Caco-2 (cell line): ENCODE measurements at regions not wholly inside any gene's neighbourhood (a gene's known extent, or its start where the extent isn't known, plus 50 kb on each side); places are given as distances from the start of the nearest gene placed in this dataset.

Experiments used
- BruUV-seq: library from RNA; stranded (reverse); fragments of 400-500 nt; replicated peaks from 2 replicates; lab custom pipeline; 2021; lab: Mats Ljungman, UMichigan
- CTCF ChIA-PET: fragments of 300-600 bp; sonication (Branson Sonifier 250); formaldehyde crosslinking; loops from one replicate; lab custom pipeline; 2022; ENCODE audit warnings: antibody characterized with exemption; lab: Charles Lee
- POLR2A ChIA-PET: fragments of 300-600 bp; sonication (Branson Sonifier 250); formaldehyde crosslinking; loops from one replicate; lab custom pipeline; 2022; ENCODE audit warnings: antibody characterized with exemption; lab: Charles Lee
- DNase-seq, 2 experiments: peaks; one replicate each; pipeline versions ENCODE4 v3.0.0 to v3.0.0-alpha.2; 2020 to 2022
- H3K27me3 ChIP-seq: replicated peaks from 2 replicates; pipeline ENCODE4 v1.6.0; 2011; ENCODE audit warnings: low read length; ENCODE audit not compliant: control insufficient read depth, insufficient read depth
- H3K36me3 ChIP-seq: 2 replicates; pipeline ENCODE4 v1.5.1; 2011; ENCODE audit warnings: low read length; ENCODE audit not compliant: control insufficient read depth, insufficient read depth
- H3K4me1 ChIP-seq: fragments of 250-450 bp; sonication (Bioruptor Pico); 2 replicates; pipeline ENCODE4 v1.5.1; 2020; ENCODE audit warnings: mild to moderate bottlenecking
- H3K4me3 ChIP-seq: 2 replicates; pipeline ENCODE4 v1.5.1; 2011; ENCODE audit warnings: low read depth, mild to moderate bottlenecking, control low read depth, low read length
- H3K9me3 ChIP-seq: fragments of 250-450 bp; sonication (Bioruptor Pico); 2 replicates; pipeline ENCODE4 v1.5.1; 2020; ENCODE audit warnings: mild to moderate bottlenecking, moderate library complexity
- H3K27ac Mint-ChIP-seq: one replicate; pipeline ENCODE4 v1.8.0; 2022; ENCODE audit warnings: mixed read lengths; ENCODE audit not compliant: unreplicated experiment
- H3K27me3 Mint-ChIP-seq: one replicate; pipeline ENCODE4 v1.8.0; 2022; ENCODE audit warnings: mixed read lengths; ENCODE audit not compliant: insufficient read depth, unreplicated experiment
- H3K36me3 Mint-ChIP-seq: one replicate; pipeline ENCODE4 v1.8.0; 2022; ENCODE audit warnings: mild to moderate bottlenecking, mixed read lengths; ENCODE audit not compliant: insufficient read depth, unreplicated experiment
- H3K4me1 Mint-ChIP-seq: one replicate; pipeline ENCODE4 v1.8.0; 2022; ENCODE audit warnings: low read depth, mixed read lengths; ENCODE audit not compliant: unreplicated experiment
- H3K4me3 Mint-ChIP-seq: one replicate; pipeline ENCODE4 v1.8.0; 2022; ENCODE audit warnings: mild to moderate bottlenecking, moderate library complexity, mixed read lengths; ENCODE audit not compliant: unreplicated experiment
- H3K9me3 Mint-ChIP-seq: one replicate; pipeline ENCODE4 v1.8.0; 2022; ENCODE audit warnings: mixed read lengths; ENCODE audit not compliant: unreplicated experiment
- intact Hi-C: fragments of 100-400 bp; cut with micrococcal nuclease; formaldehyde crosslinking; loops from one replicate; pipeline ENCODE4 v1.10.0; 2022; ENCODE audit not compliant: unreplicated experiment
- TF ChIP-seq, protein P1 (sequence below), 2 experiments: fragments of 200-600 bp in 1 of 2; IDR thresholded peaks; 1 replicate in 1 of 2; 2 replicates in 1 of 2; pipeline versions ENCODE4 v1.5.1 to v1.8.0; 2011 to 2022; ENCODE audit warnings: antibody characterized with exemption in 1 of 2, control low read depth in 1 of 2, inconsistent platforms in 1 of 2, low read depth in 1 of 2, low read length in 1 of 2, mild to moderate bottlenecking in 1 of 2, moderate library complexity in 1 of 2; ENCODE audit not compliant: insufficient read depth in 1 of 2, severe bottlenecking in 1 of 2, unreplicated experiment in 1 of 2

DNA sequence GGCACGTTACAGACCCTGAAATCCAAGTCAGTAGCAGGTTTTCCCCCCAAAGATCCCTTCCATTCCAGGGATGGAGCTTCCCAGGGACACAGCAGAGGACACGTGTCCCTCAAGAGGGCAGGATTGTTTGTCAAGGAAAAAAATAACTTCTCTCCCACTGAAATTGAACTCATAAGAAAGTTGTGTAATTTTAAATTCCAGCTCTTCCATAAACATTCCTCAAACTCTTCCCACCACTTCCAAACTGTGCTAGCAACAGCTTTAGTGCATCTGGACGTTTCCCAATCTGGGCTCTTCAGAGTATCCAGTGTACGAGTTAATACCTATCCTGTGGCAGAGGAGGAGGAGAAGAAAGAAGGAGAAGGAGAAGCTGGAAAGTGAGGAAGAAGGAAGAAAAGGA is 79.6 kb downstream of the PSMG1 start:
- Histone ChIP-seq H3K4me3 (no peak overlapping the region), H3K36me3 (no peaks in the 10 kb centered on the region), H3K27me3 (no peaks in the 10 kb centered on the region), H3K4me1 (peaks cover 3% of the 10 kb centered on the region; the same call in 1 of the 2 replicates), H3K9me3 (peaks cover 5% of the 10 kb centered on the region; the same call in 1 of the 2 replicates)
- no peaks in the 10 kb centered on the region for H3K27me3 Mint-ChIP-seq
- no peak overlapping the region for H3K4me3 Mint-ChIP-seq
- CTCF ChIA-PET = no interaction called here
- no TSS peak for BruUV-seq
- TF ChIP-seq, protein P1, sequence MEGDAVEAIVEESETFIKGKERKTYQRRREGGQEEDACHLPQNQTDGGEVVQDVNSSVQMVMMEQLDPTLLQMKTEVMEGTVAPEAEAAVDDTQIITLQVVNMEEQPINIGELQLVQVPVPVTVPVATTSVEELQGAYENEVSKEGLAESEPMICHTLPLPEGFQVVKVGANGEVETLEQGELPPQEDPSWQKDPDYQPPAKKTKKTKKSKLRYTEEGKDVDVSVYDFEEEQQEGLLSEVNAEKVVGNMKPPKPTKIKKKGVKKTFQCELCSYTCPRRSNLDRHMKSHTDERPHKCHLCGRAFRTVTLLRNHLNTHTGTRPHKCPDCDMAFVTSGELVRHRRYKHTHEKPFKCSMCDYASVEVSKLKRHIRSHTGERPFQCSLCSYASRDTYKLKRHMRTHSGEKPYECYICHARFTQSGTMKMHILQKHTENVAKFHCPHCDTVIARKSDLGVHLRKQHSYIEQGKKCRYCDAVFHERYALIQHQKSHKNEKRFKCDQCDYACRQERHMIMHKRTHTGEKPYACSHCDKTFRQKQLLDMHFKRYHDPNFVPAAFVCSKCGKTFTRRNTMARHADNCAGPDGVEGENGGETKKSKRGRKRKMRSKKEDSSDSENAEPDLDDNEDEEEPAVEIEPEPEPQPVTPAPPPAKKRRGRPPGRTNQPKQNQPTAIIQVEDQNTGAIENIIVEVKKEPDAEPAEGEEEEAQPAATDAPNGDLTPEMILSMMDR (IDR thresholded peaks at IDR 0.05; ENCODE audit: insufficient read depth in 1 of 2, low read depth in 1 of 2, low read length in 1 of 2, severe bottlenecking in 1 of 2, unreplicated experiment in 1 of 2) = no peak
- no peaks in the 10 kb centered on the region for H3K36me3 Mint-ChIP-seq
- no peak for DNase-seq
- no peak overlapping the region for H3K27ac Mint-ChIP-seq
- POLR2A ChIA-PET = no interaction called here
- H3K9me3 Mint-ChIP-seq = peaks cover 12% of the 10 kb centered on the region
- peaks cover 2% of the 10 kb centered on the region for H3K4me1 Mint-ChIP-seq
- intact Hi-C loops = no loop called here

DNA sequence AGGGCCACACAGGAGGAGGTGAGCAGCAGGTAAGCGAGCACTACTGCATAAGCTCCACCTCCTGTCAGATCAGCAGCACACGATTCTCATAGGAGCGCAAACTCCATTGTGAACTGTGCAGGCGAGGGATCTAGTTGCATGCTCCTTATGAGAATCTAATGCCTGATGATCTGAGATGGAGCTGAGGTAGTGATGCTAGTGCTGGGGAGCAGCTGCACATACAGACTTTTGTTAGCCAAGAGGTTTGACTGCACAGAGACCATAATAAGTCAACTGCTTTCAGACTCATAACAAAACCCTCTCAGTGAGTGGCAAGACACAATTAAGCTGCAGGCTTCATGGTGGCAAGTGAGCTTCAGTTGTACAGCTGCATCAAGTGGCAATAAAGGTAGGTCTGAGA is 83.4 kb downstream of the PSMG1 start:
- DNase-seq = no peak
- POLR2A ChIA-PET = no interaction called here
- H3K4me3 Mint-ChIP-seq = no peak overlapping the region
- H3K36me3 Mint-ChIP-seq = peaks cover 6% of the 10 kb centered on the region
- CTCF ChIA-PET = no interaction called here
- BruUV-seq = no TSS peak
- Histone ChIP-seq H3K27me3 (no peaks in the 10 kb centered on the region), H3K4me3 (no peak overlapping the region), H3K36me3 (no peaks in the 10 kb centered on the region), H3K4me1 (peaks cover 18% of the 10 kb centered on the region), H3K9me3 (peaks cover 5% of the 10 kb centered on the region; the same call in 1 of the 2 replicates)
- H3K27ac Mint-ChIP-seq = no peak overlapping the region
- peaks cover 12% of the 10 kb centered on the region for H3K9me3 Mint-ChIP-seq
- TF ChIP-seq, protein P1 (IDR thresholded peaks at IDR 0.05; ENCODE audit: insufficient read depth in 1 of 2, low read depth in 1 of 2, low read length in 1 of 2, severe bottlenecking in 1 of 2, unreplicated experiment in 1 of 2) = no peak
- intact Hi-C loops = no loop called here
- H3K27me3 Mint-ChIP-seq = no peaks in the 10 kb centered on the region
- peaks cover 22% of the 10 kb centered on the region for H3K4me1 Mint-ChIP-seq

DNA sequence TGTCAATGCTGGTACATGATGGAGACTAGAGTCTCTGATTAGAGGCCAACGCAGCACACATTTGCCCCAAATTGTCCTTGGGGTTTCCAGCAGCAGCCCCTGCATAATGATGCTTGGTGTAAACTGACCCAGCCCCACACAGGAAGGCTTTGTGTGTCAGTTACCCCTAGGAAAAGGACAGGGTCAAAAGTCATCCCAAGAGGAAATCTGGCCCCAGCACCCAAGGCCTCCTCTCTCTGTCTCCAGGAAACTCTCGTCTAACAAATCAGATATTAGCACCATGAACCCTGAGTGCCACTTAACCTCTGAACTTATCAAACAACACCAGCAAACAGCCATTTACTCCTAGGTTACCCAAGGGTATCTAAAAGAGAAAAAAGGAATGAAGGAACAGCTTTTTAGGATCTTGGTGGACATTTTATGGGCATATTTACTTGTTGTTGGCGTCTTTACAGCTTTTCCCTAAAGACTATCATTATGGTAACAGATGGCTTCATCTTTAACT is 84.5 kb downstream of the PSMG1 start:
- Mint-ChIP-seq H3K9me3 (peaks cover 3% of the 10 kb centered on the region), H3K27me3 (no peaks in the 10 kb centered on the region), H3K4me1 (peaks cover 31% of the 10 kb centered on the region), H3K4me3 (no peak overlapping the region), H3K36me3 (peaks cover 10% of the 10 kb centered on the region), H3K27ac (no peak overlapping the region)
- intact Hi-C loops = no loop called here
- Histone ChIP-seq H3K27me3 (no peaks in the 10 kb centered on the region), H3K4me3 (no peak overlapping the region), H3K36me3 (no peaks in the 10 kb centered on the region), H3K4me1 (peaks cover 29% of the 10 kb centered on the region), H3K9me3 (peaks cover 5% of the 10 kb centered on the region; the same call in 1 of the 2 replicates)
- TF ChIP-seq, protein P1 (IDR thresholded peaks at IDR 0.05; ENCODE audit: insufficient read depth in 1 of 2, low read depth in 1 of 2, low read length in 1 of 2, severe bottlenecking in 1 of 2, unreplicated experiment in 1 of 2) = no peak
- ChIA-PET POLR2A (interaction anchor here (0.5 kb wide), 1 partner anchor 1535 kb away, joined by 3 read pairs; no protein-coding TSS in a partner anchor), CTCF (no interaction called here)
- no TSS peak for BruUV-seq
- DNase-seq = no peak
